AG09309 (cell line): ENCODE measurements at regions not wholly inside any gene's neighbourhood (a gene's known extent, or its start where the extent isn't known, plus 50 kb on each side); places are given as distances from the start of the nearest gene placed in this dataset.

ENCODE experiments used
- DNase-seq: peaks from one replicate; pipeline ENCODE4 v3.0.0-alpha.2; 2010; ENCODE audit warnings: low read depth
- H3K4me3 ChIP-seq: 2 replicates; pipeline ENCODE4 v1.5.1; 2011; ENCODE audit warnings: mild to moderate bottlenecking, low read depth, low read length, moderate library complexity; ENCODE audit not compliant: control insufficient read depth
- CTCF ChIP-seq: IDR thresholded peaks from 2 replicates; pipeline ENCODE4 v1.5.1; 2011; ENCODE audit warnings: mild to moderate bottlenecking, low read depth, low read length, inconsistent platforms; ENCODE audit not compliant: insufficient read depth, control insufficient read depth; ENCODE audit errors: missing control alignments

GRCh38 chr11:90363739-90364138, 140.9 kb upstream of the CHORDC1 start:
- no peak for DNase-seq
- no peak for TF ChIP-seq CTCF
- no peak overlapping the region for H3K4me3 ChIP-seq

GRCh38 chr11:90355200-90355599, 132.4 kb upstream of the CHORDC1 start:
- no peak overlapping the region for H3K4me3 ChIP-seq
- no peak for DNase-seq
- TF ChIP-seq CTCF = no peak

- no peak for DNase-seq
- no peak overlapping the region for H3K4me3 ChIP-seq
- no peak for TF ChIP-seq CTCF
These were observed 126.9 kb upstream of the CHORDC1 start for GRCh38 chr11:90349731-90350130.

- no peak for DNase-seq
- H3K4me3 ChIP-seq = no peak overlapping the region
- TF ChIP-seq CTCF = no peak
These were observed 121.7 kb upstream of the CHORDC1 start for GRCh38 chr11:90344546-90344945.

- no peak for DNase-seq
- no peak for TF ChIP-seq CTCF
- no peak overlapping the region for H3K4me3 ChIP-seq
These were observed 120.8 kb upstream of the CHORDC1 start for GRCh38 chr11:90343673-90344072.

GRCh38 chr11:90341986-90342385, 119.1 kb upstream of the CHORDC1 start:
- no peak for TF ChIP-seq CTCF
- H3K4me3 ChIP-seq = no peak overlapping the region
- DNase-seq = no peak

- DNase-seq = no peak
- H3K4me3 ChIP-seq = no peak overlapping the region
- no peak for TF ChIP-seq CTCF
These were observed 109.6 kb upstream of the CHORDC1 start for GRCh38 chr11:90332415-90332814.
